A549 (cell line): ENCODE measurements at regions not wholly inside any gene's neighbourhood (a gene's known extent, or its start where the extent isn't known, plus 50 kb on each side); places are given as distances from the start of the nearest gene placed in this dataset.

Experiments used
- CTCF ChIP-seq: fragments of >200 bp; sonication (Bioruptor Twin); formaldehyde crosslinking; IDR thresholded peaks from 3 replicates; pipeline ENCODE4 v1.5.1; 2016
- ESRRA ChIP-seq: fragments of 150-350 bp; IDR thresholded peaks from 2 replicates; pipeline ENCODE4 v1.6.1; 2014; ENCODE audit warnings: mild to moderate bottlenecking, low read length, borderline replicate concordance
- HEYL ChIP-seq: fragments of 250-450 bp; sonication (Bioruptor Pico); IDR thresholded peaks from 2 replicates; pipeline ENCODE4 v1.8.0; 2021; ENCODE audit warnings: mild to moderate bottlenecking, moderate library complexity
- KDM1A ChIP-seq: fragments of 200-600 bp; sonication (generic); IDR thresholded peaks from 2 replicates; pipeline ENCODE4 v1.6.1; 2016; ENCODE audit warnings: low read depth, mild to moderate bottlenecking
- MAX ChIP-seq: IDR thresholded peaks from 2 replicates; pipeline ENCODE4 v1.6.1; 2012
- POLR2A ChIP-seq: IDR thresholded peaks from 2 replicates; pipeline ENCODE4 v1.6.1; 2012; ENCODE audit warnings: mild to moderate bottlenecking, low read length
- RAD21 ChIP-seq, 2 experiments: fragments of >200 bp in 1 of 2; sonication (Bioruptor Twin) in 1 of 2; formaldehyde crosslinking in 1 of 2; IDR thresholded peaks in 1 of 2; conservative IDR thresholded peaks in 1 of 2; 2 replicates in 1 of 2; 3 replicates in 1 of 2; pipeline ENCODE4 v1.6.1; 2012 to 2018; ENCODE audit warnings: inconsistent platforms in 1 of 2
- RARB ChIP-seq: fragments of 250-450 bp; sonication (Bioruptor Pico); IDR thresholded peaks from 2 replicates; pipeline ENCODE4 v1.8.0; 2021; ENCODE audit warnings: mild to moderate bottlenecking, moderate library complexity
- REST ChIP-seq: fragments of 200-600 bp; sonication (generic); IDR thresholded peaks from 2 replicates; pipeline ENCODE4 v1.6.1; 2016; ENCODE audit warnings: antibody characterized with exemption, mild to moderate bottlenecking, moderate library complexity
- ZFP36 ChIP-seq: fragments of 450-650 bp; IDR thresholded peaks from 2 replicates; pipeline ENCODE4 v1.6.1; 2014; ENCODE audit warnings: borderline replicate concordance; ENCODE audit not compliant: partially characterized antibody

- TF ChIP-seq POLR2A (no peak), CTCF (no peak), KDM1A (no peak), ZFP36 (no peak), HEYL (no peak), MAX (no peak), RAD21 (conservative IDR thresholded peaks at IDR 0.05 in 1 of 2, IDR thresholded peaks at IDR 0.05 in 1 of 2) (no peak), ESRRA (no peak), REST (no peak), RARB (no peak)
These were observed 922.9 kb upstream of the LRRN3 start for GRCh38 chr7:110168010-110168409.
